ENCODE measurements at regions not wholly inside any gene's neighbourhood (a gene's known extent, or its start where the extent isn't known, plus 50 kb on each side); places are given as distances from the start of the nearest gene placed in this dataset.

DNA sequence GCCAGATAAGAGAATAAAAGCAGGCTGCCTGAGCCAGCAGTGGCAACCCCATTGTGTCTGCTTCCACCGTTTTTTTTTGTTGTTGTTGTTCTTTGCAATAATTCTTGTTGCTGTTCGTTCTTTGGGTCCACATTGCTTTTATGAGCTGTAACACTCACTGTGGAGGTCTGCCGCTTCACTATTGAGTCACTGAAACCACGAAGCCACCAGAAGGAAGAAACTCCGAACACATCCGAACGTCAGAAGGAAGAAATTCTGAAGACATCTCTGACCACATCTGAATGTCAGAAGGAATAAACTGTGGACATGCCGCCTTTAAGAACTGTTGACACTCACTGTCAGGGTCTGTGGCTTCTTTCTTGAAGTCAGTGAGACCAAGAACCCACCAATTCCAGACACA, 110.5 kb downstream of the PCDH18 start:
- TF ChIP-seq, protein P1, sequence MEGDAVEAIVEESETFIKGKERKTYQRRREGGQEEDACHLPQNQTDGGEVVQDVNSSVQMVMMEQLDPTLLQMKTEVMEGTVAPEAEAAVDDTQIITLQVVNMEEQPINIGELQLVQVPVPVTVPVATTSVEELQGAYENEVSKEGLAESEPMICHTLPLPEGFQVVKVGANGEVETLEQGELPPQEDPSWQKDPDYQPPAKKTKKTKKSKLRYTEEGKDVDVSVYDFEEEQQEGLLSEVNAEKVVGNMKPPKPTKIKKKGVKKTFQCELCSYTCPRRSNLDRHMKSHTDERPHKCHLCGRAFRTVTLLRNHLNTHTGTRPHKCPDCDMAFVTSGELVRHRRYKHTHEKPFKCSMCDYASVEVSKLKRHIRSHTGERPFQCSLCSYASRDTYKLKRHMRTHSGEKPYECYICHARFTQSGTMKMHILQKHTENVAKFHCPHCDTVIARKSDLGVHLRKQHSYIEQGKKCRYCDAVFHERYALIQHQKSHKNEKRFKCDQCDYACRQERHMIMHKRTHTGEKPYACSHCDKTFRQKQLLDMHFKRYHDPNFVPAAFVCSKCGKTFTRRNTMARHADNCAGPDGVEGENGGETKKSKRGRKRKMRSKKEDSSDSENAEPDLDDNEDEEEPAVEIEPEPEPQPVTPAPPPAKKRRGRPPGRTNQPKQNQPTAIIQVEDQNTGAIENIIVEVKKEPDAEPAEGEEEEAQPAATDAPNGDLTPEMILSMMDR (conservative IDR thresholded peaks at IDR 0.05; ENCODE audit: low read depth, low read length), result no peak
- TF ChIP-seq EZH2 (IDR thresholded peaks at IDR 0.05; ENCODE audit: low read length, unreplicated experiment), result no peak
- no peak for TF ChIP-seq EZH2phosphoT487 (IDR thresholded peaks at IDR 0.05; ENCODE audit: borderline replicate concordance, low read length)
